ENCODE measurements at regions not wholly inside any gene's neighbourhood (a gene's known extent, or its start where the extent isn't known, plus 50 kb on each side); places are given as distances from the start of the nearest gene placed in this dataset.

GRCh38 chr12:34625116-34625515 is 602.8 kb downstream of the ALG10 start:
- Histone ChIP-seq H3K4me1 (ENCODE audit: insufficient read depth, low read length) (no peaks in the 10 kb centered on the region), H3K4me3 (ENCODE audit: low read length) (no peak overlapping the region), H3K27ac (ENCODE audit: low read depth in 1 of 2, low read length in 2 of 2) (no peak overlapping the region), H3K9me3 (ENCODE audit: control insufficient read depth in 1 of 2, insufficient read depth in 1 of 2, low read length in 2 of 2) (peaks cover 0 to 12% of the 10 kb centered on the region in 2 experiments), H3K36me3 (ENCODE audit: insufficient read depth, low read length) (no peaks in the 10 kb centered on the region), H3K27me3 (ENCODE audit: control insufficient read depth in 1 of 2, insufficient read depth in 2 of 2, low read length in 2 of 2) (no peaks in the 10 kb centered on the region)
- no peaks in the 10 kb centered on the region for H3K36me3 Mint-ChIP-seq (ENCODE audit: low read depth)
- no peaks in the 10 kb centered on the region for H3K4me1 Mint-ChIP-seq (ENCODE audit: low read depth)
- ChIA-PET POLR2A (no interaction called here), CTCF (no interaction called here)
- H3K9me3 Mint-ChIP-seq: peaks cover 12% of the 10 kb centered on the region
- no peak for ATAC-seq (ENCODE audit: poor library complexity)
- no peak for DNase-seq
- H3K27me3 Mint-ChIP-seq: no peaks in the 10 kb centered on the region
- no peak overlapping the region for H3K4me3 Mint-ChIP-seq
- intact Hi-C loops (cut with DNase I, micrococcal nuclease): no loop called here
- TF ChIP-seq CTCF (IDR thresholded peaks at IDR 0.05): no peak
- no peak overlapping the region for H3K27ac Mint-ChIP-seq

GRCh38 chr12:34626363-34627157 is 604.3 kb downstream of the ALG10 start:
- Histone ChIP-seq H3K4me1 (ENCODE audit: insufficient read depth, low read length) (no peaks in the 10 kb centered on the region), H3K9me3 (ENCODE audit: control insufficient read depth in 1 of 2, insufficient read depth in 1 of 2, low read length in 2 of 2) (peaks cover 0 to 6% of the 10 kb centered on the region in 2 experiments), H3K27ac (ENCODE audit: low read depth in 1 of 2, low read length in 2 of 2) (no peak overlapping the region), H3K36me3 (ENCODE audit: insufficient read depth, low read length) (no peaks in the 10 kb centered on the region), H3K4me3 (ENCODE audit: low read length) (no peak overlapping the region), H3K27me3 (ENCODE audit: control insufficient read depth in 1 of 2, insufficient read depth in 2 of 2, low read length in 2 of 2) (no peaks in the 10 kb centered on the region)
- Mint-ChIP-seq H3K4me3 (no peak overlapping the region), H3K27me3 (no peaks in the 10 kb centered on the region), H3K9me3 (peaks cover 12% of the 10 kb centered on the region), H3K36me3 (ENCODE audit: low read depth) (no peaks in the 10 kb centered on the region), H3K4me1 (ENCODE audit: low read depth) (no peaks in the 10 kb centered on the region), H3K27ac (no peak overlapping the region)
- intact Hi-C loops (cut with DNase I, micrococcal nuclease): no loop called here
- no peak for ATAC-seq (ENCODE audit: poor library complexity)
- TF ChIP-seq CTCF (IDR thresholded peaks at IDR 0.05): no peak
- CTCF ChIA-PET: no interaction called here
- DNase-seq: no peak
- POLR2A ChIA-PET: no interaction called here

All from CD4-positive, alpha-beta T cell (primary cell).